Chondrocyte (in vitro differentiated cells): ENCODE measurements at regions not wholly inside any gene's neighbourhood (a gene's known extent, or its start where the extent isn't known, plus 50 kb on each side); places are given as distances from the start of the nearest gene placed in this dataset.

Experiments
- DNase-seq: peaks from one replicate; pipeline ENCODE4 v3.0.0; 2021; ENCODE audit warnings: mixed read lengths, low spot score
- H3K27ac Mint-ChIP-seq: one replicate; pipeline ENCODE4 v1.8.0; 2021; ENCODE audit warnings: mild to moderate bottlenecking, moderate library complexity, mixed read lengths; ENCODE audit not compliant: unreplicated experiment
- H3K27me3 Mint-ChIP-seq: 2 replicates; pipeline ENCODE4 v1.8.0; 2021; ENCODE audit warnings: low read depth, mixed read lengths
- H3K36me3 Mint-ChIP-seq: 2 replicates; pipeline ENCODE4 v1.8.0; 2021; ENCODE audit warnings: low read depth, mixed read lengths
- H3K4me1 Mint-ChIP-seq: 2 replicates; pipeline ENCODE4 v1.8.0; 2021; ENCODE audit warnings: low read depth, mild to moderate bottlenecking, mixed read lengths
- H3K4me3 Mint-ChIP-seq: one replicate; pipeline ENCODE4 v1.8.0; 2021; ENCODE audit warnings: mild to moderate bottlenecking, moderate library complexity, mixed read lengths; ENCODE audit not compliant: unreplicated experiment
- H3K9me3 Mint-ChIP-seq: 2 replicates; pipeline ENCODE4 v1.8.0; 2021; ENCODE audit warnings: low read depth, mixed read lengths
- CTCF ChIP-seq: fragments of 200-600 bp; sonication (generic); IDR thresholded peaks from 2 replicates; pipeline ENCODE4 v1.5.0; 2021; ENCODE audit warnings: antibody characterized with exemption, mild to moderate bottlenecking, moderate library complexity

GRCh38 chr3:10764259-10765051, 51.6 kb upstream of the SLC6A11 start:
- H3K27ac Mint-ChIP-seq: no peak overlapping the region
- H3K27me3 Mint-ChIP-seq: peaks cover 67% of the 10 kb centered on the region
- no peak for TF ChIP-seq CTCF
- peaks cover under 1% of the 10 kb centered on the region for H3K9me3 Mint-ChIP-seq
- no peak for DNase-seq
- H3K4me1 Mint-ChIP-seq: no peaks in the 10 kb centered on the region
- H3K36me3 Mint-ChIP-seq: no peaks in the 10 kb centered on the region
- no peak overlapping the region for H3K4me3 Mint-ChIP-seq

- Mint-ChIP-seq H3K27ac (no peak overlapping the region), H3K27me3 (peaks cover 69% of the 10 kb centered on the region)
- no peak for TF ChIP-seq CTCF
Observed at GRCh38 chr3:10766049-10766705, 49.9 kb upstream of the SLC6A11 start.

More at GRCh38 chr3:10766049-10766705, 49.9 kb upstream of the SLC6A11 start:
- Mint-ChIP-seq H3K9me3 (peaks cover 5% of the 10 kb centered on the region), H3K4me1 (no peaks in the 10 kb centered on the region), H3K36me3 (no peaks in the 10 kb centered on the region), H3K4me3 (no peak overlapping the region)
- DNase-seq: no peak
